HepG2 (cell line): ENCODE measurements at regions not wholly inside any gene's neighbourhood (a gene's known extent, or its start where the extent isn't known, plus 50 kb on each side); places are given as distances from the start of the nearest gene placed in this dataset.

ENCODE experiments used
- ATAC-seq: fragments of 200-7000 bp; cut with Tn5 transposase; 3 replicates; pipeline ENCODE4 v1.9.1; 2020; ENCODE audit warnings: mild to moderate bottlenecking, moderate library complexity
- BruUV-seq: library from RNA; stranded (reverse); fragments of 400-500 nt; replicated peaks from 2 replicates; lab custom pipeline; 2021; lab: Mats Ljungman, UMichigan
- CTCF ChIA-PET: fragments of 300-600 bp; formaldehyde crosslinking; extraction: SDS; loops from one replicate; lab custom pipeline; 2021; ENCODE audit warnings: low total read pairs, inconsistent platforms, low intra/inter-chr PET ratio; lab: Yijun Ruan, JAX
- POLR2A ChIA-PET: fragments of 350-600 bp; sonication (Branson Sonifier 250); formaldehyde crosslinking; loops from one replicate; lab custom pipeline; 2020; ENCODE audit warnings: antibody characterized with exemption, inconsistent platforms; lab: Yijun Ruan, JAX
- DNase-seq: peaks from one replicate; pipeline ENCODE4 v3.0.0-alpha.2; 2015; ENCODE audit warnings: low spot score
- FAIRE-seq: peaks from 3 replicates; lab custom pipeline; 2011; peaks lifted over from hg19 to GRCh38; lab: Jason Lieb, UNC
- H2AFZ ChIP-seq: one replicate; pipeline ENCODE4 v1.6.1; 2011; ENCODE audit warnings: low read length, inconsistent platforms
- H3K27ac ChIP-seq: fragments of 300-600 bp; 3 replicates; pipeline ENCODE4 v1.8.0; 2011; ENCODE audit warnings: mixed run types, mild to moderate bottlenecking, mixed read lengths, low read length, inconsistent platforms; ENCODE audit not compliant: insufficient read depth; ENCODE audit errors: extremely low read length
- H3K27me3 ChIP-seq, 2 experiments: fragments of 200-600 bp in 1 of 2; 2 replicates in 1 of 2; 3 replicates in 1 of 2; pipeline versions ENCODE4 v1.6.0 to v1.8.0; 2011; ENCODE audit warnings: low read length in 2 of 2, mild to moderate bottlenecking in 2 of 2, moderate library complexity in 2 of 2, inconsistent platforms in 1 of 2; ENCODE audit not compliant: insufficient read depth in 2 of 2, control insufficient read depth in 1 of 2
- H3K36me3 ChIP-seq, 2 experiments: fragments of 200-600 bp in 1 of 2; replicated peaks in 1 of 2; 2 replicates in 1 of 2; 3 replicates in 1 of 2; pipeline versions ENCODE4 v1.5.1 to v1.8.0; 2011; ENCODE audit warnings: low read length in 2 of 2, inconsistent platforms in 1 of 2; ENCODE audit not compliant: insufficient read depth in 2 of 2, control insufficient read depth in 1 of 2
- H3K4me1 ChIP-seq: 2 replicates; pipeline ENCODE4 v1.5.1; 2012; ENCODE audit warnings: low read length, inconsistent platforms; ENCODE audit not compliant: insufficient read depth
- H3K4me2 ChIP-seq: 2 replicates; pipeline ENCODE4 v1.6.0; 2011; ENCODE audit warnings: low read depth, low read length, inconsistent platforms
- H3K4me3 ChIP-seq, 3 experiments: fragments of 200-600 bp in 1 of 3; sonication (generic), shearing (Covaris generic) in 1 of 3; replicated peaks in 1 of 3; 2 replicates each; pipeline ENCODE4 v1.5.1; 2011 to 2016; ENCODE audit warnings: low read length in 3 of 3, inconsistent platforms in 2 of 3, low read depth in 2 of 3, mild to moderate bottlenecking in 2 of 3, control low read depth in 1 of 3, mixed read lengths in 1 of 3; ENCODE audit not compliant: insufficient read depth in 1 of 3
- H3K79me2 ChIP-seq: one replicate; pipeline ENCODE4 v1.6.1; 2011; ENCODE audit warnings: low read length, inconsistent platforms; ENCODE audit not compliant: insufficient read depth
- H3K9ac ChIP-seq: 2 replicates; pipeline ENCODE4 v1.6.0; 2011; ENCODE audit warnings: mild to moderate bottlenecking, low read depth, low read length, inconsistent platforms; ENCODE audit not compliant: insufficient read depth
- H3K9me3 ChIP-seq: 2 replicates; pipeline ENCODE4 v1.5.1; 2012; ENCODE audit warnings: mild to moderate bottlenecking, low read length
- H4K20me1 ChIP-seq: 2 replicates; pipeline ENCODE4 v1.6.0; 2011; ENCODE audit warnings: inconsistent platforms, mild to moderate bottlenecking, low read length, moderate library complexity; ENCODE audit not compliant: insufficient read depth
- BHLHE40 ChIP-seq: IDR thresholded peaks from 2 replicates; pipeline ENCODE4 v1.6.1; 2011; ENCODE audit warnings: low read length, improper control_type of control experiment
- KLF12 ChIP-seq: sonication (generic); formaldehyde crosslinking; IDR thresholded peaks from 2 replicates; pipeline ENCODE4 v1.4.0; 2020; ENCODE audit warnings: missing genetic modification reagents, borderline replicate concordance
- NFYB ChIP-seq: sonication (generic); formaldehyde crosslinking; IDR thresholded peaks from 2 replicates; pipeline ENCODE4 v1.4.0; 2020; ENCODE audit warnings: missing genetic modification reagents
- NR2F1 ChIP-seq, 2 experiments: fragments of 450-650 bp in 1 of 2; formaldehyde crosslinking in 1 of 2; IDR thresholded peaks; 2 replicates each; pipeline versions ENCODE4 v1.5.0 to v1.6.1; 2016 to 2020; ENCODE audit warnings: mild to moderate bottlenecking in 1 of 2, missing compliant biosample characterization in 1 of 2, missing genetic modification reagents in 1 of 2, moderate library complexity in 1 of 2
- ZNF12 ChIP-seq: sonication (generic); formaldehyde crosslinking; IDR thresholded peaks from 2 replicates; pipeline ENCODE4 v1.5.0; 2020; ENCODE audit warnings: missing genetic modification reagents
- ZNF17 ChIP-seq: sonication (generic); formaldehyde crosslinking; IDR thresholded peaks from 2 replicates; pipeline ENCODE4 v1.5.0; 2020; ENCODE audit warnings: mild to moderate bottlenecking, missing genetic modification reagents
- ZNF292 ChIP-seq: sonication (generic); formaldehyde crosslinking; IDR thresholded peaks from 2 replicates; pipeline ENCODE4 v1.8.1; 2022; ENCODE audit warnings: mild to moderate bottlenecking, low read depth, missing genetic modification reagents, borderline replicate concordance
- ZNF614 ChIP-seq: IDR thresholded peaks from 2 replicates; pipeline ENCODE4 v1.6.1; 2018; ENCODE audit warnings: missing biosample characterization, missing genetic modification reagents, inconsistent platforms, borderline replicate concordance
- ZNF761 ChIP-seq: sonication (generic); formaldehyde crosslinking; conservative IDR thresholded peaks from 2 replicates; pipeline ENCODE4 v1.4.0; 2020; ENCODE audit warnings: mild to moderate bottlenecking, missing genetic modification reagents
- ZNF879 ChIP-seq: sonication (generic); formaldehyde crosslinking; IDR thresholded peaks from 2 replicates; pipeline ENCODE4 v1.8.1; 2023; ENCODE audit warnings: missing genetic modification reagents
- WGBS: methylation state at CpG from one replicate; pipeline ENCODE4 v1.1.6; 2017; ENCODE audit warnings: low lambda C conversion rate; 5-methylcytosine and 5-hydroxymethylcytosine counted together
- in situ Hi-C: cut with HindIII; loops from 2 replicates; pipeline ENCODE4 v1.10.0; 2017; ENCODE audit warnings: low pct_unique_long_range_greater_than_20kb; ENCODE audit not compliant: extremely low pct_ligation_motif_present
- intact Hi-C: fragments of 100-400 bp; cut with micrococcal nuclease; formaldehyde crosslinking; loops from one replicate; pipeline ENCODE4 v1.10.0; 2022; ENCODE audit not compliant: unreplicated experiment
- TF ChIP-seq, protein P1 (sequence below): sonication (generic); formaldehyde crosslinking; IDR thresholded peaks from 2 replicates; pipeline ENCODE4 v1.8.1; 2023; ENCODE audit warnings: mild to moderate bottlenecking, missing genetic modification reagents
- TF ChIP-seq, protein P2 (sequence below): sonication (generic); formaldehyde crosslinking; IDR thresholded peaks from 2 replicates; pipeline ENCODE4 v1.9.0; 2022; ENCODE audit warnings: missing genetic modification reagents, mild to moderate bottlenecking, borderline replicate concordance
- TF ChIP-seq, protein P3 (sequence below): sonication (generic); formaldehyde crosslinking; IDR thresholded peaks from 2 replicates; pipeline ENCODE4 v1.4.0; 2020; ENCODE audit warnings: missing genetic modification reagents, borderline replicate concordance

DNA sequence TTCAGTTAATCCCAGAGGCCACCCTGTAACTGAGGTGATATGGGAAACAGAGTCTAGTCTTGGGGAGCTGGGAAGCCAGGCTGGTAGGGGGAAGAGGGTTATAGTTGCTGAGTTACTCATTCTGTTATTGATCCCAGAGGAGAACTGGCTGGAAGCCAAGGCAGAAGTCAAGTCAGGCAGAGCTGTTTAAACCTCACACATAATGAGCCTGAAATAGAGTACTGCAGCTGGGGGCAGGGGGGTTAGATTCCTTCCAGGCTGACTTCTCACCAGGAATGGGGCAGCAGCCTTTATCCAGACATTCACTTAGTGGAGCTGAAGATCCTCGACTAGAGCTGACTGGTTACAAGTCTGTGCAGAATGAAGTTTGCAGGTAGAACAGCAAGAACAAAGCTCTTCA, 144.9 kb downstream of the C4orf33 start:
- no peak overlapping the region for H3K27ac ChIP-seq
- TF ChIP-seq ZNF879 (CRISPR knock-in tag): no peak
- no peak for TF ChIP-seq ZNF614 (CRISPR knock-in tag)
- no peak for TF ChIP-seq KLF12 (CRISPR knock-in tag)
- TF ChIP-seq ZNF761 (CRISPR knock-in tag): no peak
- TF ChIP-seq, protein P1, sequence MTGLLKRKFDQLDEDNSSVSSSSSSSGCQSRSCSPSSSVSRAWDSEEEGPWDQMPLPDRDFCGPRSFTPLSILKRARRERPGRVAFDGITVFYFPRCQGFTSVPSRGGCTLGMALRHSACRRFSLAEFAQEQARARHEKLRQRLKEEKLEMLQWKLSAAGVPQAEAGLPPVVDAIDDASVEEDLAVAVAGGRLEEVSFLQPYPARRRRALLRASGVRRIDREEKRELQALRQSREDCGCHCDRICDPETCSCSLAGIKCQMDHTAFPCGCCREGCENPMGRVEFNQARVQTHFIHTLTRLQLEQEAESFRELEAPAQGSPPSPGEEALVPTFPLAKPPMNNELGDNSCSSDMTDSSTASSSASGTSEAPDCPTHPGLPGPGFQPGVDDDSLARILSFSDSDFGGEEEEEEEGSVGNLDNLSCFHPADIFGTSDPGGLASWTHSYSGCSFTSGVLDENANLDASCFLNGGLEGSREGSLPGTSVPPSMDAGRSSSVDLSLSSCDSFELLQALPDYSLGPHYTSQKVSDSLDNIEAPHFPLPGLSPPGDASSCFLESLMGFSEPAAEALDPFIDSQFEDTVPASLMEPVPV: no peak
- TF ChIP-seq BHLHE40: no peak
- TF ChIP-seq, protein P2, sequence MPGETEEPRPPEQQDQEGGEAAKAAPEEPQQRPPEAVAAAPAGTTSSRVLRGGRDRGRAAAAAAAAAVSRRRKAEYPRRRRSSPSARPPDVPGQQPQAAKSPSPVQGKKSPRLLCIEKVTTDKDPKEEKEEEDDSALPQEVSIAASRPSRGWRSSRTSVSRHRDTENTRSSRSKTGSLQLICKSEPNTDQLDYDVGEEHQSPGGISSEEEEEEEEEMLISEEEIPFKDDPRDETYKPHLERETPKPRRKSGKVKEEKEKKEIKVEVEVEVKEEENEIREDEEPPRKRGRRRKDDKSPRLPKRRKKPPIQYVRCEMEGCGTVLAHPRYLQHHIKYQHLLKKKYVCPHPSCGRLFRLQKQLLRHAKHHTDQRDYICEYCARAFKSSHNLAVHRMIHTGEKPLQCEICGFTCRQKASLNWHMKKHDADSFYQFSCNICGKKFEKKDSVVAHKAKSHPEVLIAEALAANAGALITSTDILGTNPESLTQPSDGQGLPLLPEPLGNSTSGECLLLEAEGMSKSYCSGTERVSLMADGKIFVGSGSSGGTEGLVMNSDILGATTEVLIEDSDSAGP (CRISPR knock-in tag): no peak
- no peak for TF ChIP-seq NFYB (CRISPR knock-in tag)
- TF ChIP-seq ZNF292 (CRISPR knock-in tag): no peak
- TF ChIP-seq, protein P3, sequence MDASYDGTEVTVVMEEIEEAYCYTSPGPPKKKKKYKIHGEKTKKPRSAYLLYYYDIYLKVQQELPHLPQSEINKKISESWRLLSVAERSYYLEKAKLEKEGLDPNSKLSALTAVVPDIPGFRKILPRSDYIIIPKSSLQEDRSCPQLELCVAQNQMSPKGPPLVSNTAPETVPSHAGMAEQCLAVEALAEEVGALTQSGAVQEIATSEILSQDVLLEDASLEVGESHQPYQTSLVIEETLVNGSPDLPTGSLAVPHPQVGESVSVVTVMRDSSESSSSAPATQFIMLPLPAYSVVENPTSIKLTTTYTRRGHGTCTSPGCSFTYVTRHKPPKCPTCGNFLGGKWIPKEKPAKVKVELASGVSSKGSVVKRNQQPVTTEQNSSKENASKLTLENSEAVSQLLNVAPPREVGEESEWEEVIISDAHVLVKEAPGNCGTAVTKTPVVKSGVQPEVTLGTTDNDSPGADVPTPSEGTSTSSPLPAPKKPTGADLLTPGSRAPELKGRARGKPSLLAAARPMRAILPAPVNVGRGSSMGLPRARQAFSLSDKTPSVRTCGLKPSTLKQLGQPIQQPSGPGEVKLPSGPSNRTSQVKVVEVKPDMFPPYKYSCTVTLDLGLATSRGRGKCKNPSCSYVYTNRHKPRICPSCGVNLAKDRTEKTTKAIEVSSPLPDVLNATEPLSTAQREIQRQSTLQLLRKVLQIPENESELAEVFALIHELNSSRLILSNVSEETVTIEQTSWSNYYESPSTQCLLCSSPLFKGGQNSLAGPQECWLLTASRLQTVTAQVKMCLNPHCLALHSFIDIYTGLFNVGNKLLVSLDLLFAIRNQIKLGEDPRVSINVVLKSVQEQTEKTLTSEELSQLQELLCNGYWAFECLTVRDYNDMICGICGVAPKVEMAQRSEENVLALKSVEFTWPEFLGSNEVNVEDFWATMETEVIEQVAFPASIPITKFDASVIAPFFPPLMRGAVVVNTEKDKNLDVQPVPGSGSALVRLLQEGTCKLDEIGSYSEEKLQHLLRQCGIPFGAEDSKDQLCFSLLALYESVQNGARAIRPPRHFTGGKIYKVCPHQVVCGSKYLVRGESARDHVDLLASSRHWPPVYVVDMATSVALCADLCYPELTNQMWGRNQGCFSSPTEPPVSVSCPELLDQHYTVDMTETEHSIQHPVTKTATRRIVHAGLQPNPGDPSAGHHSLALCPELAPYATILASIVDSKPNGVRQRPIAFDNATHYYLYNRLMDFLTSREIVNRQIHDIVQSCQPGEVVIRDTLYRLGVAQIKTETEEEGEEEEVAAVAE (CRISPR knock-in tag): no peak
- no peak for TF ChIP-seq ZNF12 (CRISPR knock-in tag)
- TF ChIP-seq ZNF17 (CRISPR knock-in tag): no peak
- TF ChIP-seq NR2F1 (CRISPR knock-in tag; IDR thresholded peaks at IDR 0.05): no peak
- ChIA-PET CTCF (no interaction called here), POLR2A (no interaction called here)
- WGBS: 0% methylated on average over 1 of the region's 1 CpG
- H3K27me3 ChIP-seq: no peaks in the 10 kb centered on the region
- H3K79me2 ChIP-seq: no peaks in the 10 kb centered on the region
- no peak overlapping the region for H3K4me3 ChIP-seq
- H3K9ac ChIP-seq: no peak overlapping the region
- no peak overlapping the region for H2AFZ ChIP-seq
- intact Hi-C loops: no loop called here
- no peaks in the 10 kb centered on the region for H4K20me1 ChIP-seq
- DNase-seq (no peak), ATAC-seq (no peak), FAIRE-seq (no peak)
- H3K4me1 ChIP-seq: no peaks in the 10 kb centered on the region
- H3K9me3 ChIP-seq: no peaks in the 10 kb centered on the region
- no peak overlapping the region for H3K4me2 ChIP-seq
- in situ Hi-C loops: no loop called here
- no peaks in the 10 kb centered on the region for H3K36me3 ChIP-seq
- BruUV-seq: no TSS peak
